WERI-Rb-1 (cell line): ENCODE measurements at regions not wholly inside any gene's neighbourhood (a gene's known extent, or its start where the extent isn't known, plus 50 kb on each side); places are given as distances from the start of the nearest gene placed in this dataset.

Source experiments
- DNase-seq: peaks from one replicate; pipeline ENCODE4 v3.0.0-alpha.2; 2020
- H3K27ac ChIP-seq: fragments of 250-450 bp; sonication (Bioruptor Pico); 2 replicates; pipeline ENCODE4 v1.5.1; 2020; ENCODE audit warnings: mild to moderate bottlenecking, moderate library complexity
- H3K27me3 ChIP-seq: fragments of 250-450 bp; sonication (Bioruptor Pico); 2 replicates; pipeline ENCODE4 v1.5.1; 2021; ENCODE audit warnings: mild to moderate bottlenecking, low read depth, moderate library complexity; ENCODE audit not compliant: insufficient read depth, severe bottlenecking
- H3K36me3 ChIP-seq: fragments of 250-450 bp; sonication (Bioruptor Pico); 2 replicates; pipeline ENCODE4 v1.5.1; 2020; ENCODE audit warnings: mild to moderate bottlenecking, moderate library complexity
- H3K4me3 ChIP-seq: 2 replicates; pipeline ENCODE4 v1.5.1; 2011; ENCODE audit warnings: low read depth, mild to moderate bottlenecking, control low read depth, low read length
- H3K9me3 ChIP-seq: fragments of 250-450 bp; sonication (Bioruptor Pico); 2 replicates; pipeline ENCODE4 v1.5.1; 2021; ENCODE audit warnings: mild to moderate bottlenecking, moderate library complexity; ENCODE audit not compliant: severe bottlenecking
- CTCF ChIP-seq: IDR thresholded peaks from 2 replicates; pipeline ENCODE4 v1.5.1; 2011; ENCODE audit warnings: low read depth, mild to moderate bottlenecking, control low read depth, inconsistent platforms, low read length

- H3K27me3 ChIP-seq, result no peaks in the 10 kb centered on the region
- no peak overlapping the region for H3K4me3 ChIP-seq
- DNase-seq, result no peak
- no peak overlapping the region for H3K27ac ChIP-seq
- H3K9me3 ChIP-seq, result no peaks in the 10 kb centered on the region
- no peaks in the 10 kb centered on the region for H3K36me3 ChIP-seq
- TF ChIP-seq CTCF, result no peak
Measured at GRCh38 chr13:34881494-34881893, 60.6 kb upstream of the NBEA start.

GRCh38 chr13:34883396-34883795 lies 58.7 kb upstream of the NBEA start:
- no peak for TF ChIP-seq CTCF
- no peak for DNase-seq
- Histone ChIP-seq H3K27me3 (no peaks in the 10 kb centered on the region), H3K9me3 (no peaks in the 10 kb centered on the region), H3K27ac (no peak overlapping the region), H3K36me3 (no peaks in the 10 kb centered on the region), H3K4me3 (no peak overlapping the region)

GRCh38 chr13:34884366-34884765 lies 57.7 kb upstream of the NBEA start:
- Histone ChIP-seq H3K36me3 (no peaks in the 10 kb centered on the region), H3K4me3 (no peak overlapping the region), H3K9me3 (no peaks in the 10 kb centered on the region), H3K27ac (no peak overlapping the region), H3K27me3 (no peaks in the 10 kb centered on the region)
- no peak for DNase-seq
- TF ChIP-seq CTCF, result no peak

- Histone ChIP-seq H3K4me3 (no peak overlapping the region), H3K27ac (no peak overlapping the region), H3K36me3 (no peaks in the 10 kb centered on the region), H3K27me3 (no peaks in the 10 kb centered on the region), H3K9me3 (no peaks in the 10 kb centered on the region)
- no peak for DNase-seq
- TF ChIP-seq CTCF, result no peak
Measured at GRCh38 chr13:34886121-34886875, 55.8 kb upstream of the NBEA start.

GRCh38 chr13:34886987-34887386 lies 55.1 kb upstream of the NBEA start:
- Histone ChIP-seq H3K4me3 (no peak overlapping the region), H3K27me3 (no peaks in the 10 kb centered on the region), H3K9me3 (no peaks in the 10 kb centered on the region), H3K27ac (no peak overlapping the region), H3K36me3 (no peaks in the 10 kb centered on the region)
- TF ChIP-seq CTCF, result no peak
- no peak for DNase-seq
